CD4-positive, alpha-beta T cell (primary cell): ENCODE measurements at regions not wholly inside any gene's neighbourhood (a gene's known extent, or its start where the extent isn't known, plus 50 kb on each side); places are given as distances from the start of the nearest gene placed in this dataset.

ENCODE experiments used
- ATAC-seq: fragments of 200-7000 bp; cut with Tn5 transposase; one replicate; pipeline ENCODE4 v1.10.0; 2022; ENCODE audit warnings: mild to moderate bottlenecking; ENCODE audit not compliant: poor library complexity
- CTCF ChIA-PET: fragments of 350-600 bp; sonication (Branson Sonifier 250); formaldehyde crosslinking; loops from one replicate; lab custom pipeline; 2021; ENCODE audit warnings: antibody characterized with exemption, inconsistent platforms; lab: Charles Lee
- POLR2A ChIA-PET: fragments of 350-600 bp; sonication (Branson Sonifier 250); formaldehyde crosslinking; loops from one replicate; lab custom pipeline; 2021; ENCODE audit warnings: antibody characterized with exemption, inconsistent platforms; lab: Charles Lee
- DNase-seq, 14 experiments: peaks; one replicate each; pipeline ENCODE4 v3.0.0-alpha.2; 2013 to 2020; ENCODE audit warnings: mixed read lengths in 2 of 14
- H3K27ac ChIP-seq, 2 donors: one replicate each; pipeline versions ENCODE4 v1.5.1 to v1.7.0; 2013; ENCODE audit warnings: low read length in 2 of 2, low read depth in 1 of 2, mild to moderate bottlenecking in 1 of 2
- H3K27me3 ChIP-seq, 2 experiments: 1 replicate in 1 of 2; 2 replicates in 1 of 2; pipeline versions ENCODE4 v1.6.1 to v1.7.0; 2013; ENCODE audit warnings: low read length in 2 of 2, control low read depth in 1 of 2, mild to moderate bottlenecking in 1 of 2, moderate library complexity in 1 of 2; ENCODE audit not compliant: insufficient read depth in 2 of 2, control insufficient read depth in 1 of 2
- H3K36me3 ChIP-seq: one replicate; pipeline ENCODE4 v1.6.1; 2013; ENCODE audit warnings: low read length, control low read depth; ENCODE audit not compliant: insufficient read depth
- H3K4me1 ChIP-seq: one replicate; pipeline ENCODE4 v1.6.1; 2013; ENCODE audit warnings: low read length, control low read depth; ENCODE audit not compliant: insufficient read depth
- H3K4me3 ChIP-seq: one replicate; pipeline ENCODE4 v1.5.1; 2013; ENCODE audit warnings: mild to moderate bottlenecking, low read length, moderate library complexity
- H3K9me3 ChIP-seq, 2 experiments: 1 replicate in 1 of 2; 2 replicates in 1 of 2; pipeline versions ENCODE4 v1.6.1 to v1.7.0; 2013; ENCODE audit warnings: low read length in 2 of 2, mild to moderate bottlenecking in 2 of 2, control low read depth in 1 of 2, moderate library complexity in 1 of 2; ENCODE audit not compliant: control insufficient read depth in 1 of 2, insufficient read depth in 1 of 2
- H3K27ac Mint-ChIP-seq: one replicate; pipeline ENCODE4 v1.8.0; 2020; ENCODE audit warnings: mixed read lengths
- H3K27me3 Mint-ChIP-seq: one replicate; pipeline ENCODE4 v1.8.0; 2021; ENCODE audit warnings: mixed read lengths
- H3K36me3 Mint-ChIP-seq: one replicate; pipeline ENCODE4 v1.8.0; 2021; ENCODE audit warnings: low read depth, mixed read lengths
- H3K4me1 Mint-ChIP-seq: one replicate; pipeline ENCODE4 v1.8.0; 2021; ENCODE audit warnings: low read depth, mixed read lengths
- H3K4me3 Mint-ChIP-seq: one replicate; pipeline ENCODE4 v1.8.0; 2020; ENCODE audit warnings: mild to moderate bottlenecking, mixed read lengths
- H3K9me3 Mint-ChIP-seq: one replicate; pipeline ENCODE4 v1.8.0; 2020; ENCODE audit warnings: mixed read lengths
- CTCF ChIP-seq: fragments of 200-600 bp; IDR thresholded peaks from one replicate; pipeline ENCODE4 v1.8.0; 2022; ENCODE audit warnings: antibody characterized with exemption, mild to moderate bottlenecking
- intact Hi-C, 2 experiments: fragments of 100-400 bp; cut with DNase I in 1 of 2; cut with micrococcal nuclease in 1 of 2; formaldehyde crosslinking; loops; one replicate each; pipeline versions ENCODE4 v1.15.1 to v1.9.0; 2023 to 2025; cut with DNase I, micrococcal nuclease

GRCh38 chr12:115847398-115847797, 430.1 kb downstream of the MED13L start:
- H3K9me3 Mint-ChIP-seq, result no peaks in the 10 kb centered on the region
- H3K27me3 Mint-ChIP-seq, result peaks cover 24% of the 10 kb centered on the region
- POLR2A ChIA-PET, result no interaction called here
- H3K4me1 ChIP-seq, result no peaks in the 10 kb centered on the region
- no peak for DNase-seq
- H3K27ac Mint-ChIP-seq, result no peak overlapping the region
- CTCF ChIA-PET, result no interaction called here
- no peak for TF ChIP-seq CTCF
- no peaks in the 10 kb centered on the region for H3K36me3 Mint-ChIP-seq
- H3K27ac ChIP-seq, result no peak overlapping the region
- H3K9me3 ChIP-seq, result peaks cover 0 to 8% of the 10 kb centered on the region in 2 experiments
- no peak for ATAC-seq
- no peak overlapping the region for H3K4me3 Mint-ChIP-seq
- H3K4me3 ChIP-seq, result no peak overlapping the region
- intact Hi-C loops, result no loop called here
- H3K4me1 Mint-ChIP-seq, result no peaks in the 10 kb centered on the region
- H3K36me3 ChIP-seq, result no peaks in the 10 kb centered on the region
- peaks cover 0 to 4% of the 10 kb centered on the region in 2 experiments for H3K27me3 ChIP-seq

- no peaks in the 10 kb centered on the region for H3K4me1 ChIP-seq
These were observed 431.0 kb downstream of the MED13L start for GRCh38 chr12:115846516-115846915.

GRCh38 chr12:115840159-115840558, 437.3 kb downstream of the MED13L start:
- no peak for ATAC-seq
- no peaks in the 10 kb centered on the region for H3K9me3 Mint-ChIP-seq
- H3K4me1 ChIP-seq, result no peaks in the 10 kb centered on the region
- H3K4me3 ChIP-seq, result no peak overlapping the region
- peaks cover 0 to 4% of the 10 kb centered on the region in 2 experiments for H3K9me3 ChIP-seq
- POLR2A ChIA-PET, result no interaction called here
- intact Hi-C loops, result no loop called here
- H3K36me3 ChIP-seq, result no peaks in the 10 kb centered on the region
- CTCF ChIA-PET, result no interaction called here
- peaks cover 20% of the 10 kb centered on the region for H3K27me3 Mint-ChIP-seq
- no peaks in the 10 kb centered on the region for H3K4me1 Mint-ChIP-seq
- no peak for DNase-seq
- H3K4me3 Mint-ChIP-seq, result no peak overlapping the region
- peaks cover 0 to 2% of the 10 kb centered on the region in 2 experiments for H3K27me3 ChIP-seq
- no peaks in the 10 kb centered on the region for H3K36me3 Mint-ChIP-seq
- no peak overlapping the region for H3K27ac Mint-ChIP-seq
- TF ChIP-seq CTCF, result no peak
- H3K27ac ChIP-seq, result no peak overlapping the region

More at GRCh38 chr12:115846516-115846915, 431.0 kb downstream of the MED13L start:
- Histone ChIP-seq H3K27ac (no peak overlapping the region), H3K9me3 (peaks cover 0 to 8% of the 10 kb centered on the region in 2 experiments), H3K27me3 (peaks cover 0 to 4% of the 10 kb centered on the region in 2 experiments), H3K4me3 (no peak overlapping the region), H3K36me3 (no peaks in the 10 kb centered on the region)
- ATAC-seq (no peak), DNase-seq (no peak)
- no peak overlapping the region for H3K4me3 Mint-ChIP-seq
- no peaks in the 10 kb centered on the region for H3K36me3 Mint-ChIP-seq
- H3K4me1 Mint-ChIP-seq, result no peaks in the 10 kb centered on the region
- H3K27ac Mint-ChIP-seq, result no peak overlapping the region
- H3K9me3 Mint-ChIP-seq, result no peaks in the 10 kb centered on the region
- no peak for TF ChIP-seq CTCF
- H3K27me3 Mint-ChIP-seq, result peaks cover 24% of the 10 kb centered on the region
- intact Hi-C loops, result no loop called here
- ChIA-PET POLR2A (no interaction called here), CTCF (interaction anchor here (0.8 kb wide), 1 partner anchor 11 kb away, joined by 3 read pairs; no protein-coding TSS in a partner anchor)
